Liver (tissue), 8 donors: ENCODE measurements at regions not wholly inside any gene's neighbourhood (a gene's known extent, or its start where the extent isn't known, plus 50 kb on each side); places are given as distances from the start of the nearest gene placed in this dataset.

Source experiments
- DNase-seq: peaks from one replicate; pipeline ENCODE4 v3.0.0-alpha.2; 2017; ENCODE audit warnings: low spot score
- H3K27ac ChIP-seq, 2 donors: one replicate each; pipeline ENCODE4 v1.7.0; 2013; ENCODE audit warnings: inconsistent platforms in 2 of 2, low read length in 2 of 2, control low read depth in 1 of 2, low read depth in 1 of 2, mild to moderate bottlenecking in 1 of 2
- H3K27me3 ChIP-seq, 4 donors: one replicate each; pipeline versions ENCODE4 v1.6.1 to v1.7.0; 2013; ENCODE audit warnings: low read length in 3 of 4, inconsistent platforms in 1 of 4, mild to moderate bottlenecking in 1 of 4, moderate library complexity in 1 of 4; ENCODE audit not compliant: control insufficient read depth in 4 of 4, insufficient read depth in 4 of 4
- H3K36me3 ChIP-seq, 4 donors: one replicate each; pipeline versions ENCODE4 v1.6.1 to v1.7.0; 2013; ENCODE audit warnings: low read length in 3 of 4, mild to moderate bottlenecking in 3 of 4, low read depth in 1 of 4, moderate library complexity in 1 of 4; ENCODE audit not compliant: control insufficient read depth in 4 of 4, insufficient read depth in 3 of 4
- H3K4me1 ChIP-seq, 4 donors: one replicate each; pipeline versions ENCODE4 v1.6.1 to v1.7.0; 2013; ENCODE audit warnings: low read length in 3 of 4, mild to moderate bottlenecking in 3 of 4, moderate library complexity in 1 of 4; ENCODE audit not compliant: control insufficient read depth in 4 of 4, insufficient read depth in 4 of 4
- H3K4me3 ChIP-seq, 3 donors: one replicate each; pipeline versions ENCODE4 v1.6.1 to v1.7.0; 2013; ENCODE audit warnings: low read length in 3 of 3, control low read depth in 1 of 3, low read depth in 1 of 3, mild to moderate bottlenecking in 1 of 3
- H3K9ac ChIP-seq, 2 donors: one replicate each; pipeline ENCODE4 v1.7.0; 2013; ENCODE audit warnings: low read length in 2 of 2, mild to moderate bottlenecking in 2 of 2, moderate library complexity in 2 of 2, control low read depth in 1 of 2, low read depth in 1 of 2
- H3K9me3 ChIP-seq, 4 donors: one replicate each; pipeline versions ENCODE4 v1.6.1 to v1.7.0; 2013; ENCODE audit warnings: low read length in 3 of 4; ENCODE audit not compliant: control insufficient read depth in 4 of 4
- FOXA1 ChIP-seq: IDR thresholded peaks from 2 replicates; pipeline ENCODE4 v1.6.1; 2016; ENCODE audit warnings: antibody characterized with exemption
- GABPA ChIP-seq, 2 donors: IDR thresholded peaks in 1 of 2; conservative IDR thresholded peaks in 1 of 2; 2 replicates each; pipeline ENCODE4 v1.6.1; 2016; ENCODE audit warnings: antibody characterized with exemption in 2 of 2, mild to moderate bottlenecking in 1 of 2, moderate library complexity in 1 of 2
- HNF4A ChIP-seq, 2 donors: conservative IDR thresholded peaks; 2 replicates each; pipeline ENCODE4 v1.6.1; 2016; ENCODE audit warnings: antibody characterized with exemption in 2 of 2, mild to moderate bottlenecking in 2 of 2
- HNF4G ChIP-seq: IDR thresholded peaks from 2 replicates; pipeline ENCODE4 v1.6.1; 2016; ENCODE audit warnings: antibody characterized with exemption
- JUND ChIP-seq, 2 donors: IDR thresholded peaks; 2 replicates each; pipeline ENCODE4 v1.6.1; 2016; ENCODE audit warnings: antibody characterized with exemption in 2 of 2
- RXRA ChIP-seq, 2 donors: IDR thresholded peaks; 2 replicates each; pipeline ENCODE4 v1.6.1; 2017 to 2018; ENCODE audit warnings: antibody characterized with exemption in 2 of 2, mild to moderate bottlenecking in 1 of 2
- SP1 ChIP-seq: IDR thresholded peaks from 2 replicates; pipeline ENCODE4 v1.6.1; 2018; ENCODE audit warnings: antibody characterized with exemption, mild to moderate bottlenecking
- TAF1 ChIP-seq: conservative IDR thresholded peaks from 2 replicates; pipeline ENCODE4 v1.6.1; 2016; ENCODE audit warnings: antibody characterized with exemption, mild to moderate bottlenecking
- YY1 ChIP-seq: IDR thresholded peaks from 2 replicates; pipeline ENCODE4 v1.6.1; 2016; ENCODE audit warnings: antibody characterized with exemption, mild to moderate bottlenecking
- WGBS: extraction: QIAGEN DNeasy Blood & Tissue Kit; methylation state at CpG from one replicate; pipeline ENCODE4 v1.1.7; 2013; 5-methylcytosine and 5-hydroxymethylcytosine counted together
- TF ChIP-seq, protein P1 (sequence below): IDR thresholded peaks from 2 replicates; pipeline ENCODE4 v1.6.1; 2016; ENCODE audit warnings: antibody characterized with exemption
- TF ChIP-seq, protein P2 (sequence below): fragments of 150-350 bp; IDR thresholded peaks from 2 replicates; pipeline ENCODE4 v1.5.1; 2017; ENCODE audit warnings: improper control_type of control experiment, low read depth, low read length; ENCODE audit not compliant: missing input control
- TF ChIP-seq, protein P3 (sequence below): IDR thresholded peaks from 2 replicates; pipeline ENCODE4 v1.6.1; 2016; ENCODE audit warnings: antibody characterized with exemption
- TF ChIP-seq, protein P4 (sequence below): IDR thresholded peaks from 2 replicates; pipeline ENCODE4 v1.6.1; 2016; ENCODE audit warnings: antibody characterized with exemption
- donor health status: healthy.
- donor health status: healthy.
- donor health status: healthy.
- donor health status: healthy.
- donor health status: healthy.

DNA sequence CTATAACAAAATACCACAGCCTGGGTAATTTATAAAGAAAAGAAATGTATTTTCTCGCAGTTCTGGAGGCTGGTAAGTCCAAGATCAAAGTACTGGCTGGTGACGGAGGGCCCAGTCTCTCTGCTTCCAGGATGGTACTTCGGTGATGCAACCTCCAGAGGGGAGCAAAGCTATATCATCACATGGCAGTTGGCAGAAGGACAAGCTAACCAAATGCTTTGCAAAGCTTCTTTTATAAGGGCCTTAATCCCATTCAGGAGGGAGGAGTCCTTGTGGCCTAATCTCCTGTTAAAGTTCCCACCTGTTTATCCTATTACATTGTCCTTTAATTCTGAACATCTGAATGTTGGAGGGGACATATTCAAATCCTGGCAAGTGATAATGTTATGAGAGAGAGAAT, 134.1 kb upstream of the SP4 start:
- 89% methylated on average over 3 of the region's 3 CpGs for WGBS
- TF ChIP-seq HNF4A (conservative IDR thresholded peaks at IDR 0.05), result no peak
- TF ChIP-seq FOXA1, result no peak
- TF ChIP-seq GABPA (IDR thresholded peaks at IDR 0.05 in 1 of 2, conservative IDR thresholded peaks at IDR 0.05 in 1 of 2), result no peak
- no peak for TF ChIP-seq TAF1
- no peak for TF ChIP-seq HNF4G
- TF ChIP-seq, protein P1, sequence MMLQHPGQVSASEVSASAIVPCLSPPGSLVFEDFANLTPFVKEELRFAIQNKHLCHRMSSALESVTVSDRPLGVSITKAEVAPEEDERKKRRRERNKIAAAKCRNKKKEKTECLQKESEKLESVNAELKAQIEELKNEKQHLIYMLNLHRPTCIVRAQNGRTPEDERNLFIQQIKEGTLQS, result no peak
- TF ChIP-seq SP1, result no peak
- TF ChIP-seq, protein P2, sequence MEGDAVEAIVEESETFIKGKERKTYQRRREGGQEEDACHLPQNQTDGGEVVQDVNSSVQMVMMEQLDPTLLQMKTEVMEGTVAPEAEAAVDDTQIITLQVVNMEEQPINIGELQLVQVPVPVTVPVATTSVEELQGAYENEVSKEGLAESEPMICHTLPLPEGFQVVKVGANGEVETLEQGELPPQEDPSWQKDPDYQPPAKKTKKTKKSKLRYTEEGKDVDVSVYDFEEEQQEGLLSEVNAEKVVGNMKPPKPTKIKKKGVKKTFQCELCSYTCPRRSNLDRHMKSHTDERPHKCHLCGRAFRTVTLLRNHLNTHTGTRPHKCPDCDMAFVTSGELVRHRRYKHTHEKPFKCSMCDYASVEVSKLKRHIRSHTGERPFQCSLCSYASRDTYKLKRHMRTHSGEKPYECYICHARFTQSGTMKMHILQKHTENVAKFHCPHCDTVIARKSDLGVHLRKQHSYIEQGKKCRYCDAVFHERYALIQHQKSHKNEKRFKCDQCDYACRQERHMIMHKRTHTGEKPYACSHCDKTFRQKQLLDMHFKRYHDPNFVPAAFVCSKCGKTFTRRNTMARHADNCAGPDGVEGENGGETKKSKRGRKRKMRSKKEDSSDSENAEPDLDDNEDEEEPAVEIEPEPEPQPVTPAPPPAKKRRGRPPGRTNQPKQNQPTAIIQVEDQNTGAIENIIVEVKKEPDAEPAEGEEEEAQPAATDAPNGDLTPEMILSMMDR, result no peak
- H3K9ac ChIP-seq, result no peak overlapping the region
- peaks cover 0 to 6% (median 0%) of the 10 kb centered on the region in 4 donors for H3K27me3 ChIP-seq
- no peak overlapping the region for H3K27ac ChIP-seq
- H3K4me3 ChIP-seq, result no peak overlapping the region
- H3K9me3 ChIP-seq, result no peaks in the 10 kb centered on the region
- no peaks in the 10 kb centered on the region for H3K36me3 ChIP-seq
- DNase-seq, result no peak
- H3K4me1 ChIP-seq, result no peaks in the 10 kb centered on the region

DNA sequence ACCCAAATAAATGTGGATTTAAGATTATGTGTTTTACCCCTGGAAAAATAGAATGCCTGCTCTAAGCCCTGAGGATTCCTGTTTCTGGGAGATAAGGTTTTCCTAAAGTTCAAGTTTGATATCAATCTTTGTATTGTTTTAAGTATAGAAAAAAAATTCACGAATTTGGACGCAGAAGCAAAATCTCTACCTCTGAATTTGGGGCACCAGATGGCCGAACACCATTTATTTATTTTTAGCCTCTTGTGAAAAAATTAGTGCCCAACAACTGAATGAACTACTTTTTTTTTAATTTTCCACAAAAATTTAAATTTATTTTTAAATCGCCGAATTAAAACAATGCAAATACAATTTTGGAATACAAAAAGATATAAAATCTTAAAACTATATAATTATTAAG, 128.1 kb upstream of the SP4 start:
- 93% methylated on average over 5 of the region's 5 CpGs for WGBS
- H3K27me3 ChIP-seq, result peaks cover 0 to 8% (median 0%) of the 10 kb centered on the region in 4 donors
- TF ChIP-seq SP1, result no peak

DNA sequence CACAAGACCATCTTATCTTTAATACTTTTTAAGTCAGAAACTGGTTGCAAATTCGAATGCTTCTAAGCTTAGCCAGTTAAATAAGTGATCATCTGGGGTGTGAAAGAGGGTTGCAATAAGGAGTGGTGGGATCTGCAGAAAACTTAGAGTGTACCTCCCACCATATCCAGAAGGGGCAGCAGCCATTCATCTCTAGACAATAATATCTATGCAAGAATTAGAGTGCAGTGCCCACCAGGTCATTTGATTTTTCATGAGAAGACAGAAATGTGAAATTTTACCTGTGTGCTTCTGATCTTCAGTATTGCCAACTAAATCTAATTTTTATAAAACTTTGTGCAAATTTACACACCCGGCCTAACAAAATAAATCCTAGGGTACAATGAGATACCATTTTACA, 127.2 kb upstream of the SP4 start:
- WGBS, result 77% methylated on average over 2 of the region's 2 CpGs
- DNase-seq, result no peak
- H3K9ac ChIP-seq, result no peak overlapping the region

More for the DNA sequence above, 128.1 kb upstream of the SP4 start:
- H3K4me3 ChIP-seq, result no peak overlapping the region
- H3K36me3 ChIP-seq, result no peaks in the 10 kb centered on the region
- no peak for DNase-seq
- no peaks in the 10 kb centered on the region for H3K9me3 ChIP-seq
- H3K27ac ChIP-seq, result no peak overlapping the region
- no peaks in the 10 kb centered on the region for H3K4me1 ChIP-seq
- H3K9ac ChIP-seq, result no peak overlapping the region

More for the DNA sequence above, 127.2 kb upstream of the SP4 start:
- Histone ChIP-seq H3K27me3 (peaks cover 0 to 8% (median 0%) of the 10 kb centered on the region in 4 donors), H3K36me3 (no peaks in the 10 kb centered on the region), H3K27ac (no peak overlapping the region), H3K4me3 (no peak overlapping the region), H3K4me1 (no peaks in the 10 kb centered on the region), H3K9me3 (no peaks in the 10 kb centered on the region)
- no peak for TF ChIP-seq SP1
- TF ChIP-seq, protein P1, result no peak
- no peak for TF ChIP-seq HNF4G
- TF ChIP-seq JUND (IDR thresholded peaks at IDR 0.05), result no peak
- TF ChIP-seq, protein P3, sequence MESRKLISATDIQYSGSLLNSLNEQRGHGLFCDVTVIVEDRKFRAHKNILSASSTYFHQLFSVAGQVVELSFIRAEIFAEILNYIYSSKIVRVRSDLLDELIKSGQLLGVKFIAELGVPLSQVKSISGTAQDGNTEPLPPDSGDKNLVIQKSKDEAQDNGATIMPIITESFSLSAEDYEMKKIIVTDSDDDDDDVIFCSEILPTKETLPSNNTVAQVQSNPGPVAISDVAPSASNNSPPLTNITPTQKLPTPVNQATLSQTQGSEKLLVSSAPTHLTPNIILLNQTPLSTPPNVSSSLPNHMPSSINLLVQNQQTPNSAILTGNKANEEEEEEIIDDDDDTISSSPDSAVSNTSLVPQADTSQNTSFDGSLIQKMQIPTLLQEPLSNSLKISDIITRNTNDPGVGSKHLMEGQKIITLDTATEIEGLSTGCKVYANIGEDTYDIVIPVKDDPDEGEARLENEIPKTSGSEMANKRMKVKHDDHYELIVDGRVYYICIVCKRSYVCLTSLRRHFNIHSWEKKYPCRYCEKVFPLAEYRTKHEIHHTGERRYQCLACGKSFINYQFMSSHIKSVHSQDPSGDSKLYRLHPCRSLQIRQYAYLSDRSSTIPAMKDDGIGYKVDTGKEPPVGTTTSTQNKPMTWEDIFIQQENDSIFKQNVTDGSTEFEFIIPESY, result no peak
- TF ChIP-seq TAF1, result no peak
- TF ChIP-seq YY1, result no peak
- no peak for TF ChIP-seq GABPA (IDR thresholded peaks at IDR 0.05 in 1 of 2, conservative IDR thresholded peaks at IDR 0.05 in 1 of 2)
- no peak for TF ChIP-seq RXRA (IDR thresholded peaks at IDR 0.05)
- TF ChIP-seq, protein P4, sequence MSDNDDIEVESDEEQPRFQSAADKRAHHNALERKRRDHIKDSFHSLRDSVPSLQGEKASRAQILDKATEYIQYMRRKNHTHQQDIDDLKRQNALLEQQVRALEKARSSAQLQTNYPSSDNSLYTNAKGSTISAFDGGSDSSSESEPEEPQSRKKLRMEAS, result no peak
- no peak for TF ChIP-seq FOXA1
